ENCODE measurements at regions not wholly inside any gene's neighbourhood (a gene's known extent, or its start where the extent isn't known, plus 50 kb on each side); places are given as distances from the start of the nearest gene placed in this dataset.

DNA sequence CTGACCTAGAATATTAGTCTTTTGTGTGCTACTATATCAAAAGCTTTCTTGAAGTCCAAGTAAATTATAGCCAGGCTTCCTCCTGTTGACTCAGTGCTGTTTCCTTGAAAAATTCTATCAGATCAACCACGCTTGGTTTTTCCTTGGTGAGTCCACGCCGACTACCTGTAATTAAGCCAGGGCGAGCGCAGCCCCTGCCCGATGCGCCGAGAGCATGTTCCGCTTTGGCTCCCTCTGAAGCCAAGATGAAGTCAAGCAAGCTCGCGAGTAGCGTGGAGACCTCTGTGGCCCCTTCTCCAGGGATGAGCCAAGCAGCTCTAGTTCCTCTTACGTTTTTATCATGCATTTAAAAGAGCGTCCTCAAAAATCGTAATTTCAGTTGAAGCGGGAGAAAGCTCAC lies 641.2 kb downstream of the CDH26 start:
- no peak for DNase-seq

DNA sequence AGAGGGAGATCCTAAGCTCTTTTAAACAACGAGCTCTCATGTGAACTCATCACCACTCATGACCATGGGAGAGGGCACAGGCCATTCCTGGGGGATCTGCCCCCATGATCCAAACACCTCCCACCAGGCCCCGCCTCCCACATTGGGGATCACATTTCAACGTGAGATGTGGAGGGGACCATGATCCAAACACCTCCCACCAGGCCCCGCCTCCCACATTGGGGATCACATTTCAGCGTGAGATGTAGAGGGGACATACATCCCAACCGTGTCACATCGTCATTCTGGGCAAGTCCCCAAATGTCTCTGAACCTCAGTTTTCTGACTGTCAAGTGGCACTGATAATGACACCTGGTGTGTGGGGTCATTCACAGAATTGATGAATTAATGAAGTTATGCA lies 641.8 kb downstream of the CDH26 start:
- no peak for DNase-seq

DNA sequence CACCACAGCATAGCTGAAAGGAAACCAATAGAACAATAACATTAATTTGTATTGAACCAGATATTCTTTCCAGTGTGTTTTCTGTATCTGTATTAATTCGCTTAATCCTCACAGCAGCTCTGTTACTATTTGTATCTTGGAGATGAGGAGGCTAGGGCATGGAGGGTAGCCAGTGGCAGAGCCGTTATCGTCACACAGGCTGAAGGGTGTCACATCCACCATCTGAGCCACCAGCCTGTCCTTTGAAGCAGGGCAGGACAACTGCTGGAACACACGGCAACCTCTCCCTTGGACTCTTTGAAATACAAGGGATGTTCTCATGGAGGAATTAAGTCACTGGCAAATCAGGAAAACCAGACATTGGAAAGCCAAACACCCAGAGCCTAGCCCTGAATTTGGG lies 628.0 kb upstream of the CDH4 start:
- DNase-seq, result no peak

DNA sequence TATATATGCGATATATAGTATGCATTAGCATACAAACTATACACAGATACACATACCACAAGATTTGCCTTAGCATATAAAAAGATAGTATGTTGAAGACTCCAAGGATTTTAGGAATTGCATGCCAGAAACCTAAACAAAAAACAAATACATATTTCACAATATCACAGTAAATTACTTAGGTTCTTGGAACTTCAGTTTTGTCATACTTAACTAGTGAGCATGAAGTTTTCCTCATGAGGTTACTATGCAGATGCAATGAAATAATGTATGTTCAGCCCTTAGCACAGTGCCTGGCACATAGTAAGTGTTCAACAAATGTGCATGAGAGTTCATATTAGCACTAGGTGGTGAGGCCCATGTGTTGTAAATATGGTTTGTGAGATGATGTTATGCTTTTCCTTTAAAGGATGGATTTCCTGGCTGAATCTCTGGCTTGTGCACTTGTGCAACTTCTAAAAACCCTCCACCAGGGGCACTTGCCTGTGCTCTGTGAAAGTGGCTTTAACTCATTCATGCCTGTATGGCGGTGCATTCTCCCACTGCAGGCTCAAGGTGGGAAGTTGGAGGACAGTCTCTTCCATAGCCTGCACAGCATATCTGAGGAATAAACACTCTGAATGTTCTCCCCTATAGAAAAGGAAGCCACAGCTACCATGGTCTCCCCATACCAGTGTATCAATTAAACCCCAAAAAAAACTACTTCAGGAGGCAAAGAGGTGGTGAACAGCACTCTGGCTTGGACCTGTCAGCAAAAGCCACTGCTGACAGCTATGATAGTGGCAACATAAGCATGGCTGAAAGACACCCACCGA lies 624.1 kb upstream of the CDH4 start:
- no peak for DNase-seq

DNA sequence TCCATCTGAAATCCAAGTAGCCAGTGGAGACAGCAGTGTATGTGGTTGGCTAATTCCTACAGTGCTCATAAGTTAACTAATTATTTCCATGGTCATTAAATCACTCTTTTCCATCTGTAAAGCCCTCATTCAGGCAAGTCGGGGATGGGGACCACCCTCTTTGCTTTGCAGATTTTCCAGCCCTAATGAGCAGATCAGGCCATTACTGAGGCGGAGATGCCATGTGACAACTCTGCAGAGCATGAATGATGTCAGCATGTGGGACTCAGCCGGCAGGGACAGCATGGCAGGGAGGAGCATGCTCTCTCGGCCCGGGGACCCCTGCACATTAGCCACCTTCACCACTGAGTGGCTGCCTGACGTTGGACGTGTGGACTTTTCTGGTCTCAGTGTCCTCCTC lies 623.3 kb upstream of the CDH4 start:
- no peak for DNase-seq

DNA sequence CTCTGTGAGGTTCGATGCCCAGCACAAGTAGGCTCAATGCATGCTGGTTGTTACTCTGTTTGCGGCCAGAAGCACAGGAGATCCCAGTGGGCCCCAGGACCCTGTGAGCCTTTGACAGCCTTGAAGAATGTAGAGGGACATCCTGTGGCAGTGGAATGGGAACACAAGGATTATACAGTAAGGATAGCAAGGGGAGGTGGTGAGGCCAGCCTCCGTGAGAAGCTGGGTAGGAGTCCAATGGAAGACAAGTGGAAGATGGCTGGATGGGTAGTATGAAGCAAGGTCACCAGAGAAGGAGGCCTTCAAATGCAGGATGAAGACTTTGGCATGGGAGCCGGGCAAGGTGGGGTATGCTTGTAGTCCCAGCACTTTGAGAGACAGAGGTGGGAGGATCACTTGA lies 622.9 kb upstream of the CDH4 start:
- DNase-seq, result no peak

DNA sequence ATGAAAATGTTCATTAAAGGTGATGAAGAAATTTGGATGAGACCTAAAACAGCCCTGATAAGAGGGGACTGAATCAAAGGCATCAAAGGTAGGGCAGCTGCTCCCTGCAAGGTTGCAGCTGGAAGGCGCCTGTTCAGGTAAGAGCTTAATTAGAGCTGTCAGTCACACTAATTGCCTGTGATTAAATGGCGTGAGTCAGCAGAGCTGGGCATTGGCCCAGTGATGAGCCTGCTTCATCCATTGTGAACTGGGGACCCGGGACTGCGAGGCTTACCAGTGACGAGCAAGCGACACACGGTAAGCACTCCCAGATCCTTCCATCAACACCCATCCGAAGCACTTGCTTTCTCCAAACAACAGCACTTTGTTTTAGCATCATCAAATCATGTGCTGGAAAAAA lies 621.5 kb upstream of the CDH4 start:
- DNase-seq, result no peak

DNA sequence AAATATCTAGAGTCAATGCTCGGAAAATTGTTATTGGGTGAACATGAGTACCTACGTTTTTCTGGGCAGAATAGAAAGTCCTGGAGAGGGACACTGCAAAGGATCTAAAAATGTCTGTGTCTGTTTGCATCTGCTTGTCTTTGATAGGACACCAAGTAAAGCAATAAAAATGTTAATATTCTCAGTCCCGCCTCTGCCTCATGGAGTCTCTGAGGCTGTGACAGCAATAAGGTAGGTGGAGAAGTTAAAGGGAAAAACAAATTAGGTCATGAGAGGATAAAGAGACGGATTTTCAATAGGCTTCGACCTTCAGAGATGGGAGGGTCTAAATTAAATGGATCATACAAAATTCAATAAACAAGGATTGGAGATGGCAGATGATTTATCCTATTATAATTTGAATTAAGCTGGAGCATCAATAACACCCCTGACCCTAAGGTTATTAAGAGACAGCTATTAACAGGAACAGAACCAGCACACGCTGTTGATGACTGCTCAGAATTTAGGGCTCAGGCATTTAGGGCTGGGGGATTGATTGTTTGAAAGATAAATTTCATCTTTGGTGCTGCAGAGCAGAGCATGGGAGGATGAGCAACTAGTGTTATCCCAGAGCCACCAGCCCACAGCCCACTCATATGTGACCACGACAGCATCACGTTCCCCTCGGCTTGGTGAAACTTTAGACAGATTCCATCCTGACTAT lies 620.3 kb upstream of the CDH4 start:
- DNase-seq, result no peak

DNA sequence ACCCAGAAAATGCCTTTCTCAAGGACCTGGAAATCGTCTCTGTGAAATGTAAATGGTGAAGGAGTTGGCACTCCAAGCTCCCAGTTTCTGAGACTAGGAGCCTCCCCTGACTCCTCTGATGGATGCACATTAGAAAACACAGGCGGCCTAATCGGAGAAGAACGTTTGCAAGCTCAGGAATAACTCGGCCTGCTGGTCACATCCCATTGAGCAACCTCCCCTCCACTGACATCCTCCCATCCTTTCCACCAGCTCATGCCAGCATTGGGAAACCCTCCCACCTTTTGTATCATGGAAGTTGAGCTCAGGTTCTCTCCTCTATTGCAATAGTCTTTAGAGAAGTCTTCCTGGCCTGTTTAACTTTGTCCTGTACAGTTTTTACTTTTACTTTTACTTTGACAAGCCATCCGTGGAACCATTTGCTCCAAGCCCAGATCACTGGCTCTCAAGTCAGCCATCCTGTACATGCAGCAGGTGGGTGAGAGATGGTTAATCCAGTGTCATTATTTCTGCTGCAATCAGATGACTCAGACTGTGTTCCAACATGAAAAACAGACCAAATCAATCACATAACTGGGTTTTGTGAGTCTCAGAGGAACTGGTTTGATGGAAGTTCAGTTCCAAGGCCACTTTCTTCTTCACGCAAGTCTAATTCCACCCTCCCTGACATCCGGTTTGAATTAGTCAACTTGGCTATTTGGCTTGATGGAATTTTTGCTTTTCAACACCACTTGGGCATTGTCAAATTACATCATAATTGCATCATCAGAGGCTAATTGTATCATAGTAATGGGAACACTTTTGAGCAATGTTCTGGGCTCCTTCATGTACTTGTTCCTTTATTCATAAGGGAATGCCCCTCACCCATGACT lies 619.4 kb upstream of the CDH4 start:
- no peak for DNase-seq

DNA sequence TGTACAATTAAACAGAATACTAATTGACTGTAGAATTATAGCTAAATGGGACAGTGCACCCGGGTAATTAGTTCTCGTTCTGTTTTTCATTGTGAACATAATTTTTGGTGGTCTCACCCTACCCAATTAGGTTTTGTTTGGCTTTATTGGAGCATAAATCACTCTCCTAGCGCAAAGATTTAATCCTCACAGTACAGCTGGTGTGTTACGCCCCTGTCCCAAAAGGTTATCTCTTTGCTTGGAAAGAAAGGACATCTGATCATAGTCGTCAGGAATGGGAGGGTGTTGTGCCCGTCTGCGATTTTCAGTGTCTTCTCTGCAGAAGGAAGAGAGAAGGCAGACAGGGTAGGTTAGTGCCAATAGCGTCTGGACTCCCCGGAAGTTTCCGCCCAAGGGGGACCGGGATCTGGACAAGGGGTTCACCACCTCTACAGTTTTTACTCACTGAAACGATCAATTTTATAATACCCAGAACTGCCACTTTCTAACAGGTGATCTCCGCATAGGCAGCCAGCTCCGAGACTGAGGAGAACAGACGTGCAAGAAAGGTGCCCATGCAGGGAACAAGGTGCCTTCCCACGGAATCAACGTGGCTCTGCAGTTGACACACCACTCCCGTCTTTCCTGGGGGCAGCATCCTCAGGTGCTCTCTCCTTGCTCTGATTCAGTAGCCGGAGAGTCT lies 617.4 kb upstream of the CDH4 start:
- no peak for DNase-seq

DNA sequence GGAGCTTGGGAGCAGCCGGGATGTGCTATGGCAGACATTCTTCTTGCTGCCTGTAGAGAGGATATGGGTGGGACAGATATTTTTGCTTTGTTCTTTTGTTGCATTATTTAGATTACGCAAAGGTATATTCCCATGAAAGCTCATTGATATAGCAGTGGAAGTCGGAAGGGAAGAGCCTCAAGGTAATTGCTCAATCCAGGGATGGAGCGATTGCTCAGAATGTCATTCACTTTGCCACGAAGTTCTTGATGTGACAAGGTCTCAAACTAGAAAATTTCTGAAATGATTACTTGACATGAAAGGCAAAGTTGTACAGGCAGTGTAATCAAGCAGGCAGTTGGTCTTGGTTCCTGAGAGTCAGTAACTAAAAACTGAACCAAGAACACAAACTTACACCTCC lies 615.6 kb upstream of the CDH4 start:
- DNase-seq, result no peak

DNA sequence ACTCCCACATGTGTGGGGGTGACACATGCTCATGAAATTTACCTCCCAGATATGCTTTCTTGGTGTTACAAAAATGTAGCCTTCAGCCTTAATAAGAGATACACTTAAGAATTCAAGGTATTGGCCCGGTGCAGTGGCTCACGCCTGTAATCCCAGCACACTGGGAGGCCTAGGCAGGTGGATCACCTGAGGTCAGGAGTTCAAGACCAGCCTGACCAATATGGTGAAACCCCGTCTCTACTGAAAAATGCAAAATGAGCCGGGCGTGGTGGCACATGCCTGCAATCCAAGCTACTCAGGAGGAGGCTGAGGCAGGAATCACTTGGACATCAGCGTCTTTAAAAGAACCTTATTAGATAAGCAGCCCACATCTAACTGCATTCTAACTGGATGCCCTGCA lies 614.3 kb upstream of the CDH4 start:
- DNase-seq, result no peak

DNA sequence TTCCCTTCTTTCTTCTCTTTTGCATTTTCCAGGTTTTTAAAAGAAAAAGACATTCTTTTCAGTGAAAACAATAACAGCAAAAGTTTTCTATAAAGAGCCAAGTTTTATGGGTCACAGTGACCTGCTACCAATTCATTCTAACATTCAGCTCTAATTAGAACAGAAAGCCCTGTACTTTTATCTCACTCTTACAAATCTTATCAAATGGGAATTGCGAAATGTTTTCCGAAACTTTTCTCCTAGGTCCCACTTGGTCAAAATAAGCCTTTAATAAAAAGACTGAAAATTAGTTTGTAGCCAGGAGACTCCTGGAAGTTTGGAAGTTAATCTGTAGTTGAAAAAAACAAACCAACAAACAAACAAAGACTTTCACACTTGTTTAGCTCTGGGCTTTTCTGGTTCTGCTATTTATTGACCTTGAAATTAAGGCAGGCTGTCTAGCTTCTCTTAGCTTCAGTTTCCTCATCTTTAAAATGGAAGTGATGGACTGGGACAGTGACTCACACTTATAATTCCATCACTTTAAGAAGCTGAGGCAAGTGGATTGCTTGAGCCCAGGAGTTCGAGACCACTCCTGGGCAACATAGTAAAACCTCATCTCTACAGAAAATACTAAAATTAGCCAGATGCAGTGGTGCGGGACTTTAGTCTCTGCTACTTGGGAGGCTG lies 613.5 kb upstream of the CDH4 start:
- DNase-seq, result no peak

DNA sequence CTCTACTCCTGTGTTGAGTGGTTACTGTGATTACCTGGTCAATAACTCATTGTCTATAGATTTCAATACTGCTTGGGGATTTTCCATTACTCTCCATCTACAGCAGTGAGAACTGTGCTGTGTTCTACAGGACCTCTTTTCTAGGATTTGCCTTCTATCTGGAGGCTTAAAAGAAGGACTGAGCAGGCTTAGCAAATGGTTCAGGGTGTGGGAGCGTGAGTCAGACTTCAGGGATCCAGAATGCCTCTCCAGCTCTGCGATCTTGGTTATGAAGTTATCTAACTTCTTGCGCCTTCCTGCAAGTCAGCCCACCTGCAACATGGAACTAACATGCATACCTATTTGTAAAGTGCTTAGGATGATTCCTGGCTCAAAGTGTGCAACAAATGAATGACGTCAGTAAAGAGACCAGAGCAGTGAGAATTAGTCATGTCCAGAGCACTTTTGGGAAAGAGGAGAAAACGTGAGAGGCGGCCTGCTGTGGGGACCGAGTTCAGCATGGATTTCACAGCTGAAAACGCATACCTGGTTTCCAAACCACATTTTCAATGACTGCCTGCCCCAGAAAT lies 610.1 kb upstream of the CDH4 start:
- no peak for DNase-seq

DNA sequence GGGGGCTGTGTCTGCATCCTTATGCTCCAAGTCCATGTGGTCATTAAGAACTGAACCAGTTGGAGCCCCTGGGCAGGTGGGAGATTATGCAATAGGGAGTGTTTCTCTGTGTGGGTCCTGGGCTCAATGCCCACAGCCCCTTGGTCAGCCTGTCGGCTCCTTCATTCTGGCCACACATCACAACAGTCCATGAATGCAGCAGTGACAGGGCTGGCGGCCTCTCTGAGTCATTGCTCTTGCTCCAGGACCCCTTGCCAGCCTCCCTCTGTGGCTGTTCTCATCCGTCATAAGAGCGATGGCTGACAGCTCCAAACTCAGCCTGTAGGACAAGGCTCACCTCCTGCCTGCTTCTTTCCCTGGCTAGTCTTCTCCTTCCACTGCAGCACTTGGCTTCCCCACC lies 609.5 kb upstream of the CDH4 start:
- no peak for DNase-seq

DNA sequence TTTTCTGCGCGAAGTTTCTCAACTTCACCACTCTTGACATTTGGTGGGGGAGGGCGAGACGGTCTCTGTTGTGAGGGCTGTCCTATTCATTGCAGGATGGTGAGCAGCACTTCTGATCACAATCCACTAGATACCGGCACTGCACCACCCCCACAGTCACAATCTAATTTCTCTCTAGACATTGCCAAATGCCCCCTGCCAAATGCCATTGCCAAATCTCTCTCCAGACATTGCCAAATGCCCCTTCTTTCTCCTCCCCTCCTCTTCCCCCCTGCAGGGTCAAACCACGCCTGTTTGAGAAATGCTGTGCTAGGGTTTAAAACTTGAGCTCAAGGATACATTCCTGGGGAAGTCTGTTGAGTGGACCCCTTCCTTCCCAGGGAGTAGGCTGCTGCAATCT lies 603.5 kb upstream of the CDH4 start:
- no peak for DNase-seq

DNA sequence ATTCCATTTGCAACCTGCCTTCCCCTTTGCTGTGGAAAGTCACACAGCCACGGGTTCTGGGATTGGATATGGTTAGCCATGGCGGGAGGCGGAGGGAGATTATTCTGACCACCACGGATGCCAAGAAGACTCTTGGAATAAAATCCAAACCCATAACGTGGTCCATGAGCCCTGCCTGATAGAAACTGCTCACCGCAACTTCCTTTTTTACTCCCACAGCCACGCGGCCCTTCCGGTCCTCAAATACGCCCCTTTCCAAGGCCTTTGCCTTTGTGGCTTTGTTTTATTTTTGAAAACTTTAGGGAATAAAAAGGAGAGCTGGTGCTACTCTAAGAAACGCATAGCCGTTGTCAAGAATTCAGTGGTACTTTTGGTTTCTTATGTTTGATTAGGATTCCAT lies 602.5 kb upstream of the CDH4 start:
- DNase-seq, result no peak

DNA sequence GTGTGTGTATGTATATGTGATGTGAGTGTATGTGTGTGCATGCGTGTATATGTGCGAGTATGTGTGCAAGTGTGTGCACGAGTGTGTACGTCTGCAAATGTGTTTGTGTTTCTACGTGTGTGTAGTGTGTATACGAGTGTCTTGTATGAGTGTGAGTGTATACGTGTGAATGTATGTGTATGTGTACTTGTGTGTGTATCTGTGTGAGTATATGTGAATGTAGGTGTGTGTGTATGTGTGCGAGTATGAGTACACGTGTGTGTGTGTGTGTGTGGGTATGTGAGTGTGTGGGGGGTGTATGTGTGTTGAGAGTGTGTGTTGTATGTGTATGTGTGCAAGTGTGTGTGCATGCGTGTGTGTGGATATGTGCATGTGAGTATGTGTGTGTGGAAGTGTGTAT lies 602.0 kb upstream of the CDH4 start:
- no peak for DNase-seq

DNA sequence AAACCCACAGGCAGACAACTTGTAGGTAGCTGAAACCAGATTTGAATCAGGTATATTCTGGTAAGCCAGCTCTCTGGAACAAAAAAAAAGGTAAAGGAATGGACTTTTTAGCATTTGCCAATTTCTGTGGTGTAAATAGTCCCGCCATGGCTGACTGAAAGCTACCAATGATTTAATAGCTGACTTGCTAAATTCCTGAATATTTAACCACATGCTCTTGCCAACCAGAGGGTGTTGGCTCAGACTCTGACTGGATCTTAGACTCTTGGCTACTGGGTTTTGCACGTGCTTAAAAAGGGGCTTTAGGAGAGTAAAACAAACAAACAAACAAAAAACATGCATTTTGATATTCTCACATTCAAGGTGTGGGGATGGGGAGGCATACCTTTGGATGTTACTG lies 600.0 kb upstream of the CDH4 start:
- DNase-seq, result no peak

DNA sequence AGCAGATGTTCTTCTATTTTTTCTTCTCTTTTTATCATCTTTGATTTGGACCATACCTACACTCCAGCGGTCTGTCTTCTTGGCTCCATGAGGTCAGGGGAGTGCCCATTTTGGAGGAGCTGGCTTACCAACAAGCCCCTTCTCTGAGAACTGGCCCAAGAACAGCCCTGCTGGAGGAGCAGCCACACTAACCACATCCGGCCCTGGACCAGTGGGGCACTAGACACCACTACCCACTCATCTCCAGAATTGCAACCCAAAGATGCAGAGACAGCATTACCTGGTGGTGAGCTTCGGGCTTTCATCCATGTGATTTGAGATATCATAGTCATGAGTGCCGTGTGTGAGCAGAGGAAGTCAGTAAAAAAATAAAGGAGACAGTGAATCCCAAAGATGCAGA lies 599.4 kb upstream of the CDH4 start:
- DNase-seq, result no peak

DNA sequence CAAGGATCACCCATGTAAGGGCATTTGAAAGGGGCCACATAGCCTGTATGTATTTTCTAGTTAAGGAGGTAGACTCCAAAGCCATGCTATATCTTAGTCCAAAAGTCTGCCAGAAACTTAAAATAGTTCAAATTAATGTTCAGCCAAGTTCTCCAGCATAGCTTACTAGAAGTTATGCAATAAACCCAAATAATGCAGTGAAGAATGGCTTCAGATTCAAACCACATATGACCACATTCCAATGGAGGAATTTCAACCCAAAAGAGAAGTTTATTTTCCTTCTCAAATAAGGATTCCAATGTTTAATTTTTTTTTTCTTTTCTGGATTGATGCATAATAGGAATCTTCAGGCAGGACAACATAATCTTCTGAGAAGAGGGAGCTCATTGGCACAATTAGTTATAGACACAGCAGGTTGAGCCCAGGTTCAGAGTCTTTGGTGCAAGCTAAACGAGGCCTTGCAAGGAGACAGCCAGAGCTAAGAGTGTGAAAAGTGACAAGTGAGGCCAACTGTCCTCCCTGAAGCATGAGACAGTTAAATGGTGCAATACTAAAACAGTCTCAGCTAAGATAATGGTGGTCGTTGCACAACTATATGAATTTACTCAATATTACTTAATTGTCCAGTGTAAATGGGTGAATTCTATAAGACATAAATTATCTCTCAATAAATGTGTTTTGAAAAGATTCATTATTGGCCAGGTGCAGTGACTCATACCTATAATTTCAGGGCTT lies 598.8 kb upstream of the CDH4 start:
- DNase-seq, result no peak

DNA sequence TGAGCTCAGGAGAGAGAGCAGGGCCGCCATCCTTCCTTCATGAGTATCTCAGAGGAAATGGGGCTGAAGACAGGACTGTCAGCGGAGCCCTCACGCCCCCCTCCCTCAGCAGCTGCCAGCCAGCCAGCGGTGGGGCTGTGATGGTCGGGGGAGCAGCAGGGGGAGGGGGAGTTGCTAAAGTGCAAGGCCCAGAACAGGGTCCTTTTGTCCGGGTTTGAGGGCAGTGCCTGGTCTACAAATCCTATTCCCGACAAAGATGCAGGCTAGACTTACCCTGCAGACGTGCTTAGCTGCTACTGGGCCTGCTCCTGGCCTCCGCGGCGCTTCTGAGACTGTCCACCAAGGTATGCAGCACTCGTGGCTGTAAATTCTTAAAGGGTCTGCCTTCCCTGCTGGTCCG lies 593.4 kb upstream of the CDH4 start:
- DNase-seq, result no peak

All from activated CD4-positive, CD25-positive, alpha-beta regulatory T cell (primary cell).